ENCODE measurements at regions not wholly inside any gene's neighbourhood (a gene's known extent, or its start where the extent isn't known, plus 50 kb on each side); places are given as distances from the start of the nearest gene placed in this dataset.

DNA sequence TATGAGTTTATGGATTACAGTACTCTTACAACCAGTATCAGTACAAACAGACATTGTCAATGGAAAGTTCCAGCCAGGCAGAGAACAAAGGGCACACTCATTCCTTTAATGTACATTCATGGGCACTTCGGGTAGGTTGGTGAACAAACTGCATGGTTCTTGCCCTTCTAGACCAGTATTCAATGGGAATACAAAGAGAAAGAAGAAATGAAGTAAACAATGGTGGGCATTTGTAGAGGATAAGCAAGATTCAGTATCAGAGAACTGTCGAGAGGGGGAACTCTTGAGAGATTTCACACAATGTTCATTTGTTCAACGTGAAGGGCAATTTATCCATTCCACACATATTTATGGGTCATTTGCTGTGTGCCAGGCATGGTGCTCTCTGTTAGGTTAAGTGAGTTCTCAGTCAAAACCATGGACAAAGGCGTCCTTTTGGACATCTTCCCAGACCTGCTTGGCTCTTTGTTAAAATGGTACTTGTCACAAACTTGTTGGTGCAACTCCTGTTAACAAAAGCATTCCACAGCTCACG, 714.8 kb downstream of the DHX35 start:
- H3K4me3 ChIP-seq (ENCODE audit: low read length), result no peak overlapping the region
- DNase-seq (ENCODE audit: low read depth), result peak; percentile 32
- TF ChIP-seq, protein P1, sequence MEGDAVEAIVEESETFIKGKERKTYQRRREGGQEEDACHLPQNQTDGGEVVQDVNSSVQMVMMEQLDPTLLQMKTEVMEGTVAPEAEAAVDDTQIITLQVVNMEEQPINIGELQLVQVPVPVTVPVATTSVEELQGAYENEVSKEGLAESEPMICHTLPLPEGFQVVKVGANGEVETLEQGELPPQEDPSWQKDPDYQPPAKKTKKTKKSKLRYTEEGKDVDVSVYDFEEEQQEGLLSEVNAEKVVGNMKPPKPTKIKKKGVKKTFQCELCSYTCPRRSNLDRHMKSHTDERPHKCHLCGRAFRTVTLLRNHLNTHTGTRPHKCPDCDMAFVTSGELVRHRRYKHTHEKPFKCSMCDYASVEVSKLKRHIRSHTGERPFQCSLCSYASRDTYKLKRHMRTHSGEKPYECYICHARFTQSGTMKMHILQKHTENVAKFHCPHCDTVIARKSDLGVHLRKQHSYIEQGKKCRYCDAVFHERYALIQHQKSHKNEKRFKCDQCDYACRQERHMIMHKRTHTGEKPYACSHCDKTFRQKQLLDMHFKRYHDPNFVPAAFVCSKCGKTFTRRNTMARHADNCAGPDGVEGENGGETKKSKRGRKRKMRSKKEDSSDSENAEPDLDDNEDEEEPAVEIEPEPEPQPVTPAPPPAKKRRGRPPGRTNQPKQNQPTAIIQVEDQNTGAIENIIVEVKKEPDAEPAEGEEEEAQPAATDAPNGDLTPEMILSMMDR (IDR thresholded peaks at IDR 0.05; ENCODE audit: insufficient read depth, low read depth, low read length, missing control alignments), result peak; percentile 39

DNA sequence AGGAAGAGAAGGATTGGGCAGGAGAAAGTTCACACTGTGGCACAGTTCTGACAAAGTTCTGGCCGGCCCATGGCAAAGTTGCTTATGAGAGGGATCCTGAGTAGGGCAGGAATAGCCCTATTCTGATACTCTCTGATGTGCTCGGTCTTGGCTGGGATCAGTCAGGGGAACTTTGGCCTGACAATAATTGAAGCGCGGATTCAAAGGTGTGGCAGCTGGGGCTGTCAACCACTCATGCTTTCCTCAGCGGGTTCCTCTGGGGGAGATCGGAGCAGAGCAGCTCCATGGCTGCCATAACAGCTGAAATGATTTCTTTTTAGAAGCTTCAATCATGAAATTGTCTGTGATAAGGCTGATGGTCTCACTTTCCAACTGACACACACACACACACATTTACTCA, 714.1 kb downstream of the DHX35 start:
- DNase-seq (ENCODE audit: low read depth), result no peak
- no peak overlapping the region for H3K4me3 ChIP-seq (ENCODE audit: low read length)
- TF ChIP-seq, protein P1 (IDR thresholded peaks at IDR 0.05; ENCODE audit: insufficient read depth, low read depth, low read length, missing control alignments), result no peak

DNA sequence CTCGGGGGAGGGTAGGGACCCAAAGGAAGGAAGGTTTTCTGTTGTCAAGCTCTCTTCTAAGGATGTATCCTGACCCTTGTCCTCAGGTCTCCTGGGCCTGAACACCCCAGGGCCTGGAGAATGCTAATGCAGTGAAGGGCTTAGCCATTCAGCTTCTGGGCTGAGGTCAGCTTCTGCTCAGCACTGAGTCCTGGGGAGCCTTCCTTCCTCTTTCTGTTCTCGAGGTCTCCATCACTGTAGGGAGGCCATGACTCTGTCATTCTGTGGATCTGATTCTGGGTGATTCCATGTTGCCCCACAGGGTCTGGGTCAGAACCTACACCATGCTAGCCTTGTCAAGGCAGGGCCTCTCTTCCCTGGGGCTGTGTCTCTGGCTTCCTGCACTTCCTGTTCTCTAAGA, 712.7 kb downstream of the DHX35 start:
- no peak for DNase-seq (ENCODE audit: low read depth)
- TF ChIP-seq, protein P1 (IDR thresholded peaks at IDR 0.05; ENCODE audit: insufficient read depth, low read depth, low read length, missing control alignments), result no peak
- no peak overlapping the region for H3K4me3 ChIP-seq (ENCODE audit: low read length)

DNA sequence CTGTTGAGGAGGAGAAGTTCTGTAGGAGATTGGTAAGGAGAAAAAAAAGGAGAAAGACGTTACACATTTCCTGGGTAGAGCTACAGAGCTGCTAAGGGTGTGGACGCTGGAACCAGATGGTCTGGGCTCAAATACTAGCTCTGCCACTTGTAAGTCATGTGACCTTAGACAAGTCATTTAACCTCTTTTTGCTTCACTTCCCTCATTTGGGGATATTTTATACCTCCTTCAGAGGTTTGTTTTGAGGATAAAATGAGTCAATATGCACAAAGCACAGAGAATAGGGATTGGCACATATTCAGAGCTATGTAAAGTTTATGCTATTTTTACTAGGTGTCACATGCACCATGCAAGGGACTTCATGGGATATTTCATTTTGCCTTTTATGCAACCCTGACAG, 708.8 kb downstream of the DHX35 start:
- DNase-seq (ENCODE audit: low read depth), result no peak
- no peak overlapping the region for H3K4me3 ChIP-seq (ENCODE audit: low read length)
- TF ChIP-seq, protein P1 (IDR thresholded peaks at IDR 0.05; ENCODE audit: insufficient read depth, low read depth, low read length, missing control alignments), result no peak

DNA sequence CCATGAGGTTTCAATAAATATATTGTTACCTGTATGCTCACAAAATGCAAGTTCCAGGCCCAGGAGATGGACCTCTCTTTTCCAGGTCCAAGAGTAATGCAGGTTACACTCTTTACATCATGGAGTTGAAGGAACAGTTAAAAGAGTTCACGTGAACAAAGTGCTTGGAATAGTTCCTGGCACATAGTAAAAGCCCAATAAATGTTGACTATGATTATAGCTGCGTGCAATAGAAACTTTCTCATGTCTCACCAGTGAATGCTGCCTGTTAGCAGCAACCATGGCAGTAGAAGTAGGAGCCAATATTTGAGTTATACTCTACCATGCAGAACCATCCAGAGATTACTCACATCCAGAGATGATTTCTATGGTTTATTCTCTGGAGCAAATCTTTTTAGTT, 707.5 kb downstream of the DHX35 start:
- H3K4me3 ChIP-seq (ENCODE audit: low read length), result no peak overlapping the region
- TF ChIP-seq, protein P1 (IDR thresholded peaks at IDR 0.05; ENCODE audit: insufficient read depth, low read depth, low read length, missing control alignments), result no peak
- DNase-seq (ENCODE audit: low read depth), result no peak

DNA sequence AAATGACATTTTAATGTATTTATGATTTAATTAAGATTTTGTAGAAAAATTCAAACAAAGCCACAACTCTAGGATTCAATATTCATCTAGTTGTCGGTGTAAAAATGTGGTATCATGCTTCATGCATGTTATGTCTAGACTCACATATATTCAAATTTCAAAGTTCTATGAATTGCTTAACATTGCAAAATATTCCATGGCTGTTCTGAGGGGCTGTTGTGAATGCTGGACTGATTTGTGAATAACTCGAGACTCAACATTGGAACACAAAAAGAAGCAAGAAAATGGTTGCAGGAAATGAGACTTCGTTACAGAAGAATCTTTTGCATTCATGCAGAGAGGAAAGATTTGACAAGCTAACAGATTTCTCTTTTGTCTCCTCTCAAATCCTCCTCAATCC, 705.9 kb downstream of the DHX35 start:
- TF ChIP-seq, protein P1 (IDR thresholded peaks at IDR 0.05; ENCODE audit: insufficient read depth, low read depth, low read length, missing control alignments), result no peak
- no peak for DNase-seq (ENCODE audit: low read depth)
- no peak overlapping the region for H3K4me3 ChIP-seq (ENCODE audit: low read length)

DNA sequence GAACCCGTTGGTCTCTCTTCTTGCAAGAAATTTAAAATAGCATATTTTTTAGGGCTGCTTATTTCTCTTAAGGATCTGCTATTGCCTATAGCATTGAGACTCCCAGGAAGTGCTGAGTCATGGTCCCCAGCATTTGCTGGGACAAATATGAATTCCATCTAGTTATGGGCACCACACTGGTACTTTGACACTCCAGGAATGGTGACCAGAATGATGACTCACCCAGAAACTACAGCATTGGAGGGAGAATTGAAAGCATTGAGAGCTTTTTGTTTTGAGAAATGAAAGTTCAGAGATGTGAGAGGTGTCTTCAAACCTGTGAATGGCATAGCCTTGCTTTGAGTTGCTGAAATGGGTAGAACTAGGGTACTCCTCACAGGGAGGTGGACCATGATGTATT, 699.7 kb downstream of the DHX35 start:
- no peak overlapping the region for H3K4me3 ChIP-seq (ENCODE audit: low read length)
- TF ChIP-seq, protein P1 (IDR thresholded peaks at IDR 0.05; ENCODE audit: insufficient read depth, low read depth, low read length, missing control alignments), result no peak
- DNase-seq (ENCODE audit: low read depth), result peak; percentile 10

Data from epithelial cell of esophagus (primary cell).